ENCODE measurements at regions not wholly inside any gene's neighbourhood (a gene's known extent, or its start where the extent isn't known, plus 50 kb on each side); places are given as distances from the start of the nearest gene placed in this dataset.

GRCh38 chr11:114758627-114759026, 80.3 kb downstream of the NXPE2 start:
- DNase-seq (ENCODE audit: low spot score): no peak

DNA sequence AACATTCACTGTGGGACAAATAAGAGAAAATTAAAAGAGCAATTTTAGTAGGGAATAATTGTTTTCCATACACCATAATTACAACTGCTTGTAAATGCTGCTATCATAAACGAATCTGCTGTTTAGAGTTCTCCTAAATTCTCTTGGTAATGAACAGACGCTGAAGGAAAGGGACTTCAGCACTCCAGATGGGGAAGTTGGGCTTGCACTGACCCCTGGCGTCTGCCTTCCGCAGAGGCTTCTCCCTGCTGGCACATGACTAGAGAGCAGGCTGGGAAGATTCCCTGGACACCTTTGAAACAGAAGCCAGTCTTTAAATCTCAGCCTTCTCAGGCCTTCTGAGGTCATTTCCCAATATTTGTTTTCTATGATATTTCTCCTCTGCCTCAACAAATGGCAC, 84.1 kb downstream of the NXPE2 start:
- peak; percentile 5 for DNase-seq (ENCODE audit: low spot score)

GRCh38 chr11:114764563-114764962, 86.2 kb downstream of the NXPE2 start:
- no peak for DNase-seq (ENCODE audit: low spot score)

DNA sequence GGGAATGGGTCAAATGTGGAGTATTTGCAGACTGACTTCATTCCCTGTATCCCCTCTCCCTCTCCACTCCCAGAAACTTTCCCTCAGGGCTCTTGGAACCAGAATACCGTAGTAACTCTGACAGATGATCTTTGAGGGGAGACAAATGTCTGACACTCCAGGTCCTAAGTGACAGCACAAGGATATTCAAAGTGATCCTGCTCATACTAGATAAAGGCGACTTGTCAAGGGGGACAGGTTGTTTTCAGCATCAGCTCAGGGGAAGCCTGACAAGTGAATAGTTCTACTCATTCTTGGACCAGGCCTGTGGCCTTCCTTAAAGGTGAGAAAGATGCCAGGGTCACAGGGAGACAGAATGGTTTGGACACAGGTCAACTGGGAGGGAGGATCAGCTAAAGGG, 92.8 kb downstream of the NXPE2 start:
- no peak for DNase-seq (ENCODE audit: low spot score)

DNA sequence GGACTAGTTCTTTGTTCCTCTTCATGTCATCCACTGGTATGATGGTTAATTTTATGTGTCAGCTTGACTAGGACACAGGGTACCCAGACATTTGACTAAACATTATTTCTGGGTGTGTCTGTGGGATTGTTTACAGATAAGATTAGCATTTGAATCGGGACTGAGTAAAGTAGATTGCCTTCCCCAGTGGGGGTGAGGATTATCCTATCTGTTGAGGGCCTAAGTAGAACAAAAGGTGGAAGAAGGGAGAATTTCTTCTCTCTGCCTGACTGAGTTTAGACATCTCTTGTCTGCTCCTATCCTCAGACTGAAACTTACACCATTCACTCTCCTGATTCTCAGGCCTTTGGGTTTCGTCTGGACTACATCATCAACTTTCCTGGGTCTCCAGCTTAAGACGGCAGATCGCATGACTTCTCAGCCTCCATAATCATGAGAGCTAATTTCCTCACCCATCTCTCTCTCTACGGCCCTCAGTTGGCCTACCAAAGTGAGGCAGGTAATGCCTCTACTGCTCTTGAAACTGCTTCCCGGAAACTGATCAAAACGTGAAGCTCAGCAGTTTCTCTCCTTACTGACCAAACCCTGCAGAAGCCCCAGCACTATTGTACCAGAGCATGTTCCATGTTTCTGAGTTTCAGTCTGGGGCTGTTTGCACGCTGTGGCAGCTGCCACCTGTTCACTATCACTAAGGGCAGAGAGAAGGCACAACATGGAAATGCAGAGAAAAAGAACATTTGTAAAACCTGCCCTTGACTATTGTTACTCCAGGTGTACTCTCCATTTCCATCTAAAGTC, 95.4 kb downstream of the NXPE2 start:
- no peak for DNase-seq (ENCODE audit: low spot score)

DNA sequence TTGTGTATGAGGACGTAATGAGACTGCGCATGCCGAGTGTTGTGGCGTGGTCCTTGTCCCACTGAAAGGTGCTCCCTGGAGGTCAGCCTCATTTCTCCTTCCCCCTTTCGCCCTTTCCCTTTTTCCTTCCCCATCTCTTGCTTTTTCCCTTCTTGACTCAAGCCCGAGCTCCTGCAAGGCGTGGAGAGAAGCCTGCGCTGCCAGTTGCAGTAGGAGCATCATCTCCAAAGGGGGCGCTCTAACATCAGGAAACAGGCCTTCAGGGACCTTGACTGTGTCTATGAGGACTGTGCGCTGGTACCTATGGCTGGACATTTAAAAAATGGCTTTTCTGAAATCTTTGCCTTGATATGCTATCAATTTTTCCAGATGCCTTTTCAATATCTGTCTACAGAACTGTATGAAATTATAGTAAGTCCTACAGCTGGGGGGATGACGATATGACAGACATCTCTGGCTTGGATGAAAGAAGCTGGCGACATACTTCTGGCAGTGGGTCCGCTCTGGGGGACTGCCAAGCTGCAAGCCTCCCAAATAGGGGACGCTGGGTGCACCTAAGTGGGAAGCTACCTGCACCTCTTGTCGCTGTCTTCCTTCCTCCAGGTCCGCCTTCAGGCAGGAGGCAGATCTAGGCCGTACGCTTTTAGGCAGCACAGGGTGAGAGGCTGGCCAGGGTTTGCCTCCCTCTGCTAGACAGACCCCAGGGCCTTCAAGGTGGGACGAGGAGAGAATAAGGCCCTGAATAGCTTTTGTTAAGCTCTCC, 96.5 kb downstream of the NXPE2 start:
- peak; percentile 4 for DNase-seq (ENCODE audit: low spot score)

DNA sequence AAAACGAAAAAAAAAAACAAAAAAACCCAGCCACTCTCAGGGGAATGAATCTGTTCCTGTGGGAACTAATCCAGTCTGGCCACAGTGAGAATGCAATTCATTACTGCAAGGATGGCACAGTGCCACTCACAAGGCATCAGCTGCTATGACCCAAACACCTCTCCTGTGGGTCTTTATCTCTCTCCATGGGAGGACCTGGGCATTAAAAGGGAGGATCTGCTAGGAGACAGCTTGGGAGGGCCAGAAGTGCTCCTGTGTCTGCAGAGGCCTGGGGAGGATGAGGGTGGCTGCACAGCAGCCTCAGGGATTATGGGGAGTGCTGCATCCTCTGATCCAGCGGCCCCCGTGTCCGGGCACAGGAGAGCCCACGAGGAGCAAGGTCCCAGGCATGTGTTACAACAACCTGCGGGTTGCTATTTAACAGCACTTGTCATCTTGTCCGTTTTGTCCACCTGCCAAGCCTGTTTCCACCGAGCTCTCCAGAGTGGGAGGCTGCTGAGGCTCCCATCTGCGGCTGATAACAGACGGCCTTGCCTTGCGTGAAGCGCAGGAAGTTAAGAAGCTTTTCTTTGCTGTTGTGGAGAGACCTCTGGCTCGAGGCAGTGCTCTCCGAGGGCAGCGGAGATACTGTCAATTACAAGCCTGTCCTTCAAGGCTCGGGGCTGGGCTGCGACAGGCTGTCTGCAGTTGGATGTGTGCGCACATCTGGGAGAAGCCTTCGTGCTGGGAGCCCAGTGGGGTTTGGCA, 97.7 kb downstream of the NXPE2 start:
- no peak for DNase-seq (ENCODE audit: low spot score)

DNA sequence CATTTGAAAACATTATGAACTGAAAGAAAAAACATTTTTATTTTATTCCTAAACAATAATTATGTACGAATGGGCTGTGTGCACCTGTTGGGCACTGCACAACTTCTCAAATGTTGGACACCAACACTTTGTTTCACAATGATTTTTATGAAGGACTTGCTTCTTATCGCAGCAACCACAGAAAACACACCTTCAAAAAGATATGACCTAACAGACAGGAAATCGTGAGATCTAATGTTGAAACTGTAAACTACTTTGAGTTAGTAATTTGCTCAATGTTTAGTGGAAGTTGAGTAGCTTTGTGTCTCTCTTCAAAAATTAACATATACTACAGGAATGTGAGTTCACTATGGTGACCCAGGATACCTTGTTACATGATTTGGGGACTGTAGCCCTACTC, 98.6 kb downstream of the NXPE2 start:
- DNase-seq (ENCODE audit: low spot score): no peak

DNA sequence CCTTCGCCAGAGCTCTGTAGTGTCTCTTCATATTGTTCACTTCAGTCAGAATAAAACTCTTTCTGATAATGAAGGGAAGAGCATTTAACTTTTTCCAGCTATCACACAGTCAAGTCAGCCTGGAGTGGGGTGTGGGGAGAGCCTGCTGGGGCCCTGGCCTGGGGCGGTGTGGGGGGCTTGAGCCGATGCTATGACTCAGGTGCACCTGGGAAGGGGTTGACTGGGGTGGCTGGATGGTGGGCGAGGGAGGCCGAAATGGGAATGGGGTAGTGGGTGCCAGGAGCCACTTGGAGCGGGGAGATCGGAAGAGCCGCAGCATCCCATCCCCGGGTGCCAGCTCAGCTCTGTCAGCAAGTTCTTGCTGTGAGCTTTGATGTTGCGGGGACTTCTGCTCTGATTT, 100.9 kb downstream of the NXPE2 start:
- DNase-seq (ENCODE audit: low spot score): no peak

DNA sequence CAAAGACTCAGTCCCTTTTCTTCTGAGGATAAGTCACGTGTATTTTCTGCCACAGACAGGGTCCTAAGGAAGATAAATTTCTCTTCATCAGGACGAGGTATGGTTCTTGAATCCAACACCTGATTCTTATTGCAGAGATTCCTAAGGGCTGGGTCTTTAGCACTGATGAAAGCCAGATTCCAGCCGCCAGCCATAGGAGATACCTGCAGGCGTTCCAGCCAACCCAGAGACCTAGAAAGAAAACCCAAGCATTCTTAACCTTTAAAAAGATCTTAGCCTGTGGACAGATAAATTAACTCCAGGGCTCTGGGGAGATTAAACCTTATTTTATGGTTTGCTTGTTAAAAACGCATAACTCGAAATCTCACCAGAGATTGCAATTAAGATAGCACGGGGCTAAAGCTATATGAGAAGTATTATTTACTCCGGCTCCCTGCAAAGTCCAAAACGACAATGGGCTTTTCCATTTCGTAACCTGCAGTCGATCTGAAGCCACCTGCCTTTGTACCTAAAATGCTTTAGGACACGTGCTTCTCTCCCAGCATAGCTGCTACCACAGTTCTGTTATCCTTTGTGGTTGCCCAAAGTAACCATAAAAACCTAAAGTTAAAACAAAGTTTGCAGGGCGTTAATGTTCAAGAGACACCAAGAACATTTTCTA, 104.5 kb downstream of the NXPE2 start:
- DNase-seq (ENCODE audit: low spot score): no peak

GRCh38 chr11:114783805-114784204, 105.5 kb downstream of the NXPE2 start:
- no peak for DNase-seq (ENCODE audit: low spot score)

DNA sequence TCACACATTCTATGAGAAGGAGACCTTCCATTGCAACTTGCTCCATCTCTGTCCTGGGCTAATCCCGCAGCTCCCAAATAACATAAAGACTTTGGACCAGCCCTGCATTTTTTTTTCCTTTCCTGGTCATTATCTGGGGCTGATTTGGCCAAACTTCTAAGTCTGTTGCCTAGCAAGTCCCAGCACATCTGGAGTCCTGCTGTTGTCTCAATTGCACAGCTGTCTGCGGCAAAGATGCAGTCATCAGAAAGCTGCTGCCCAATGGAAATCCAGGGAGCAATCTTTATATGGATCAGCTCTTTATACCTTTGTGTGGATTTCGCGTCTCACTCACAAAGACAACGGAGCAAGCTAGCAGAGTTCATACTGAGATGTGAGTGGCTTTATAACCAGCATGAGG, 105.9 kb downstream of the NXPE2 start:
- DNase-seq (ENCODE audit: low spot score): no peak

DNA sequence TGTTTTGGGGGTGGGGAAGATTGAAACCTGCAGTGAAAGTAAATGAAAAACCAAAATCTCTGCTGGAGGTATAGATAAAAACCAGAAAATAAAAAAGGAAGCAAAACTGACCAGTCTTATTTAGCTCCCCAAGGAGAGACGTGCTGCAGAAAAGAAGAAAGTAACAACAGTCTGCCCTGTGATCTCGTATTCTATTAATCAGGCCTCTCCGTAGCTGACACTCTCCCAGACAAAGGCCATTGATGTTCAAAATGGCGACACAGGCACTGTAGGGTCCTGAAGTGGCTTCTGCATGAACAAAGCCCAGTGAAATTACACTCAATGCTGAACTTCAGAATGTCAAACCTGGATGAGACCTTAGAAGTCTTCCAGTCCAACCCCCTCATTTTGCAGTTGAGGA, 106.6 kb downstream of the NXPE2 start:
- no peak for DNase-seq (ENCODE audit: low spot score)

GRCh38 chr11:114785820-114786219, 107.5 kb downstream of the NXPE2 start:
- no peak for DNase-seq (ENCODE audit: low spot score)

DNA sequence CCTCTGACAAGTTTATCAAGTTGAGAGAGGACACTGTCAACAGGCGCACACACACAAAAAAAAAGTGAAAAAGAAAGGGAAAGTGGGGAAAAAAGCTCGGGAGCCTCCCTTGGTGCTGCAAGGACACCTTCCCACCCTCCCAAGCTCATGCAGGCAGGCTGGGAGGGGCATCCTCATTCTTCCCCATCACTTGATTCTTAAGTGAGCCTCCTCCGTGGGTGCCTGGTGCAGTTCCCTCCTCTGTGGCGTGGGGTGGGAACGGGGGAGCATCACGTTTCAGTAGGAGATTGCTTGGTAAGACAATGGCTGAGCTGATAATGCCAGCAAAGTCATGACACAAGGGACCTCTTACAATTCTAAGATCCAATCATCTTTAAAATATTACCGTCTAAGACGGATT, 108.8 kb downstream of the NXPE2 start:
- DNase-seq (ENCODE audit: low spot score): no peak

GRCh38 chr11:114790910-114791309, 112.6 kb downstream of the NXPE2 start:
- DNase-seq (ENCODE audit: low spot score): no peak

- no peak for DNase-seq (ENCODE audit: low spot score)
These were observed 115.8 kb downstream of the NXPE2 start for GRCh38 chr11:114794048-114794684.

GRCh38 chr11:114796954-114797721, 118.8 kb downstream of the NXPE2 start:
- no peak for DNase-seq (ENCODE audit: low spot score)

DNA sequence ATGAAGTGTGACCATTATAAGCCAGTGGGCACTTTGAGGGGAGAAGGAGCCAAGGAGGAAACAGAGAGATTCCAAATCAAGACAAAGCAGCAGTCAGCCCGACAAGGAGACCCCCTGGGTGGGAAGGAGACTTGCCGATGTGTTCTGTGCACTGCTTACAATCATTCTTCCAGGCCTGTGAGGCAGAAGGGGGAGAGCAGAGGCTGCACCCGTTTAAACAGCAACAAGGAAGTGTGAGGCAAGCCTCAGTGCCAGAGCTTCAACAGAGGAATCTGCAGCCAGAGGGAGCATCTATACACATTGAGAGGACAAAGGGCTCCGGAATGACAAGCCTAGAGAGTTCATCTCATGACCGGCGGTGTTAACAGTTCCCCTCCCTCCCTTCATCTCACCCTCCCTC, 121.1 kb downstream of the NXPE2 start:
- no peak for DNase-seq (ENCODE audit: low spot score)

GRCh38 chr11:114801773-114802172, 123.4 kb downstream of the NXPE2 start:
- DNase-seq (ENCODE audit: low spot score): no peak

GRCh38 chr11:114802878-114803277, 124.6 kb downstream of the NXPE2 start:
- no peak for DNase-seq (ENCODE audit: low spot score)

All from hematopoietic multipotent progenitor cell treated with erythropoietin and hydrocortisone succinate and interleukin-3 and kit ligand, for 15 days (in vitro differentiated cells).